SK-N-SH (cell line): ENCODE measurements at regions not wholly inside any gene's neighbourhood (a gene's known extent, or its start where the extent isn't known, plus 50 kb on each side); places are given as distances from the start of the nearest gene placed in this dataset.

Experiments
- CTCF ChIA-PET: fragments of 300-600, 350-600 bp; formaldehyde crosslinking; extraction: SDS; loops from one replicate; lab custom pipeline; 2021; lab: Yijun Ruan, JAX
- POLR2A ChIA-PET: fragments of 350-600 bp; sonication (Branson Sonifier 250); formaldehyde crosslinking; extraction: SDS; loops from one replicate; lab custom pipeline; 2020; ENCODE audit warnings: antibody characterized with exemption, inconsistent platforms; lab: Yijun Ruan, JAX
- DNase-seq: peaks from one replicate; pipeline ENCODE4 v3.0.0; 2012
- H2AFZ ChIP-seq: fragments of 200-600 bp; sonication (generic); 2 replicates; pipeline ENCODE4 v1.8.1; 2016; ENCODE audit warnings: antibody characterized with exemption, mild to moderate bottlenecking, low read depth
- H3F3A ChIP-seq: fragments of 200-600 bp; sonication (generic); replicated peaks from 2 replicates; pipeline ENCODE3; 2016; ENCODE audit warnings: antibody characterized with exemption, mild to moderate bottlenecking; ENCODE audit not compliant: insufficient read depth
- H3K27ac ChIP-seq, 2 experiments: fragments of 200-500 bp in 1 of 2; fragments of 200-600 bp in 1 of 2; sonication (Bioruptor generic) in 1 of 2; sonication (generic), shearing (Covaris generic) in 1 of 2; 2 replicates each; pipeline versions ENCODE4 v1.5.1 to v1.6.1; 2014 to 2016; ENCODE audit warnings: low read depth in 2 of 2, inconsistent platforms in 1 of 2, low read length in 1 of 2, mild to moderate bottlenecking in 1 of 2, mixed read lengths in 1 of 2
- H3K27me3 ChIP-seq: fragments of 200-600 bp; sonication (generic), shearing (Covaris generic); 2 replicates; pipeline ENCODE4 v1.6.1; 2016; ENCODE audit warnings: mixed run types; ENCODE audit not compliant: insufficient read depth
- H3K36me3 ChIP-seq, 2 experiments: fragments of 200-500 bp in 1 of 2; fragments of 200-600 bp in 1 of 2; sonication (Bioruptor generic) in 1 of 2; sonication (generic) in 1 of 2; replicated peaks in 1 of 2; 2 replicates each; pipeline versions ENCODE3 to v1.5.1; 2014 to 2016; ENCODE audit warnings: low read length in 1 of 2, mild to moderate bottlenecking in 1 of 2; ENCODE audit not compliant: insufficient read depth in 2 of 2, control insufficient read depth in 1 of 2
- H3K4me1 ChIP-seq, 2 experiments: fragments of 200-500 bp in 1 of 2; fragments of 200-600 bp in 1 of 2; sonication (Bioruptor generic) in 1 of 2; sonication (generic), shearing (Covaris generic) in 1 of 2; 2 replicates each; pipeline versions ENCODE4 v1.5.1 to v1.6.1; 2014 to 2016; ENCODE audit warnings: low read depth in 1 of 2, low read length in 1 of 2, mixed run types in 1 of 2; ENCODE audit not compliant: insufficient read depth in 2 of 2, control insufficient read depth in 1 of 2
- H3K4me2 ChIP-seq: fragments of 200-600 bp; sonication (generic), shearing (Covaris generic); 2 replicates; pipeline ENCODE4 v1.6.1; 2017; ENCODE audit warnings: mixed run types
- H3K4me3 ChIP-seq, 2 experiments: fragments of 200-500 bp in 1 of 2; fragments of 200-600 bp in 1 of 2; sonication (Bioruptor generic) in 1 of 2; sonication (generic), shearing (Covaris generic) in 1 of 2; 2 replicates each; pipeline versions ENCODE4 v1.5.1 to v1.8.1; 2014 to 2016; ENCODE audit warnings: low read depth in 2 of 2, inconsistent platforms in 1 of 2, low read length in 1 of 2, mild to moderate bottlenecking in 1 of 2, mixed read lengths in 1 of 2, moderate library complexity in 1 of 2
- H3K79me2 ChIP-seq: fragments of 200-600 bp; sonication (generic); 2 replicates; pipeline ENCODE4 v1.8.1; 2017; ENCODE audit warnings: mild to moderate bottlenecking; ENCODE audit not compliant: insufficient read depth
- H3K9ac ChIP-seq: fragments of 200-600 bp; sonication (generic); 2 replicates; pipeline ENCODE4 v1.6.1; 2017; ENCODE audit warnings: mixed run types
- H3K9me2 ChIP-seq: fragments of 200-600 bp; sonication (generic); 2 replicates; pipeline ENCODE4 v1.6.1; 2017; ENCODE audit warnings: mixed run types
- H3K9me3 ChIP-seq: fragments of 200-600 bp; sonication (generic); 2 replicates; pipeline ENCODE4 v1.6.1; 2017; ENCODE audit warnings: mixed run types, mild to moderate bottlenecking, moderate library complexity
- H4K20me1 ChIP-seq: fragments of 200-600 bp; sonication (generic); 2 replicates; pipeline ENCODE4 v1.6.1; 2017; ENCODE audit warnings: mild to moderate bottlenecking, mixed run types; ENCODE audit not compliant: insufficient read depth
- CHD2 ChIP-seq: fragments of 150-350 bp; IDR thresholded peaks from 2 replicates; pipeline ENCODE4 v1.6.1; 2018; ENCODE audit warnings: low read length; ENCODE audit not compliant: partially characterized antibody
- ELF1 ChIP-seq: IDR thresholded peaks from 2 replicates; pipeline ENCODE4 v1.4.0; 2012
- EZH2phosphoT487 ChIP-seq: fragments of 200-600 bp; sonication (generic); IDR thresholded peaks from 2 replicates; pipeline ENCODE4 v1.6.1; 2017; ENCODE audit warnings: low read depth, mixed run types, mild to moderate bottlenecking, antibody characterized with exemption, moderate library complexity, borderline replicate concordance
- FOSL2 ChIP-seq: IDR thresholded peaks from 2 replicates; pipeline ENCODE4 v1.4.0; 2012; ENCODE audit warnings: low read depth, mild to moderate bottlenecking, moderate library complexity, borderline replicate concordance
- FOXJ3 ChIP-seq: sonication (generic); formaldehyde crosslinking; IDR thresholded peaks from 2 replicates; pipeline ENCODE4 v1.5.1; 2020; ENCODE audit warnings: mild to moderate bottlenecking, missing genetic modification reagents
- FOXM1 ChIP-seq: IDR thresholded peaks from 2 replicates; pipeline ENCODE4 v1.4.0; 2012; ENCODE audit warnings: low read depth, mild to moderate bottlenecking
- GABPA ChIP-seq: IDR thresholded peaks from 2 replicates; pipeline ENCODE4 v1.4.0; 2012; ENCODE audit warnings: low read depth, mild to moderate bottlenecking
- GATA2 ChIP-seq: sonication (generic); formaldehyde crosslinking; IDR thresholded peaks from 2 replicates; pipeline ENCODE4 v1.5.0; 2020; ENCODE audit warnings: mild to moderate bottlenecking, missing genetic modification reagents
- IRF3 ChIP-seq: fragments of 150-350 bp; IDR thresholded peaks from 2 replicates; pipeline ENCODE4 v1.6.1; 2016; ENCODE audit warnings: mild to moderate bottlenecking, low read depth, low read length
- JUND ChIP-seq: IDR thresholded peaks from 2 replicates; pipeline ENCODE4 v1.4.0; 2012
- MAX ChIP-seq: IDR thresholded peaks from 2 replicates; pipeline ENCODE4 v1.4.0; 2012; ENCODE audit warnings: low read depth
- MEF2A ChIP-seq: IDR thresholded peaks from 2 replicates; pipeline ENCODE4 v1.4.0; 2012; ENCODE audit warnings: low read depth, borderline replicate concordance
- MXI1 ChIP-seq: IDR thresholded peaks from 2 replicates; pipeline ENCODE4 v1.6.1; 2012; ENCODE audit warnings: mild to moderate bottlenecking, low read depth, low read length, improper control_type of control experiment
- NFIC ChIP-seq: IDR thresholded peaks from 2 replicates; pipeline ENCODE4 v1.4.0; 2012; ENCODE audit warnings: borderline replicate concordance
- NRF1 ChIP-seq: IDR thresholded peaks from 2 replicates; pipeline ENCODE4 v1.6.1; 2012; ENCODE audit warnings: low read depth, mild to moderate bottlenecking, low read length
- POLR2AphosphoS5 ChIP-seq: IDR thresholded peaks from 2 replicates; pipeline ENCODE4 v1.6.1; 2012; ENCODE audit warnings: low read depth, low read length
- RAD21 ChIP-seq: IDR thresholded peaks from 2 replicates; pipeline ENCODE4 v1.6.1; 2012; ENCODE audit warnings: mild to moderate bottlenecking, low read length
- RXRA ChIP-seq: IDR thresholded peaks from 2 replicates; pipeline ENCODE4 v1.4.0; 2012; ENCODE audit warnings: low read depth, mild to moderate bottlenecking, borderline replicate concordance
- SIN3A ChIP-seq: IDR thresholded peaks from 2 replicates; pipeline ENCODE4 v1.6.1; 2012; ENCODE audit warnings: low read depth, mild to moderate bottlenecking, low read length, moderate library complexity, borderline replicate concordance
- SMC3 ChIP-seq: IDR thresholded peaks from 2 replicates; pipeline ENCODE4 v1.6.1; 2012; ENCODE audit warnings: low read depth, low read length, improper control_type of control experiment
- TAF1 ChIP-seq: IDR thresholded peaks from 2 replicates; pipeline ENCODE4 v1.6.1; 2012; ENCODE audit warnings: low read depth, mild to moderate bottlenecking, low read length, moderate library complexity, borderline replicate concordance
- TCF12 ChIP-seq: IDR thresholded peaks from 2 replicates; pipeline ENCODE4 v1.4.0; 2012
- USF1 ChIP-seq: IDR thresholded peaks from 2 replicates; pipeline ENCODE4 v1.4.0; 2012; ENCODE audit warnings: low read depth, borderline replicate concordance
- YY1 ChIP-seq: IDR thresholded peaks from 2 replicates; pipeline ENCODE4 v1.4.0; 2012; ENCODE audit warnings: low read depth, mild to moderate bottlenecking
- ZBTB33 ChIP-seq: IDR thresholded peaks from 2 replicates; pipeline ENCODE4 v1.4.0; 2012; ENCODE audit warnings: low read depth, borderline replicate concordance
- WGBS: methylation state at CpG from one replicate; pipeline ENCODE4 v1.1.6; 2017; ENCODE audit warnings: low lambda C conversion rate; 5-methylcytosine and 5-hydroxymethylcytosine counted together

- H3K9me3 ChIP-seq, result no peaks in the 10 kb centered on the region
- no peak overlapping the region for H2AFZ ChIP-seq
- no peaks in the 10 kb centered on the region for H3K36me3 ChIP-seq
- no peaks in the 10 kb centered on the region; the same call in 1 of the 2 replicates for H3K27me3 ChIP-seq
- H3K79me2 ChIP-seq, result no peaks in the 10 kb centered on the region
- H3K4me3 ChIP-seq, result no peak overlapping the region
- no peaks in the 10 kb centered on the region for H3K9me2 ChIP-seq
- H4K20me1 ChIP-seq, result no peaks in the 10 kb centered on the region
- no peak overlapping the region for H3K9ac ChIP-seq
- H3K4me2 ChIP-seq, result no peak overlapping the region
- TF ChIP-seq FOXJ3 (CRISPR knock-in tag), result no peak
- TF ChIP-seq NRF1, result no peak
- TF ChIP-seq MEF2A, result no peak
- TF ChIP-seq CHD2, result no peak
- no peak for TF ChIP-seq YY1
- TF ChIP-seq MAX, result no peak
- TF ChIP-seq SIN3A, result no peak
- no peak for TF ChIP-seq POLR2AphosphoS5
- TF ChIP-seq ZBTB33, result no peak
- no peak for TF ChIP-seq TCF12
- no peak for TF ChIP-seq GABPA
- TF ChIP-seq TAF1, result no peak
- TF ChIP-seq MXI1, result no peak
- H3K4me1 ChIP-seq, result no peaks in the 10 kb centered on the region
- H3F3A ChIP-seq, result no peaks in the 10 kb centered on the region
- ChIA-PET CTCF (no interaction called here), POLR2A (no interaction called here)
- WGBS, result 6% methylated on average over 6 of the region's 6 CpGs
- no peak overlapping the region for H3K27ac ChIP-seq
- DNase-seq, result no peak
Measured at GRCh38 chr15:98217356-98217755, 256.9 kb downstream of the ARRDC4 start.

- H3K9me2 ChIP-seq, result no peaks in the 10 kb centered on the region
- no peak for DNase-seq
- H3K4me1 ChIP-seq, result no peaks in the 10 kb centered on the region
- H4K20me1 ChIP-seq, result no peaks in the 10 kb centered on the region
- CTCF ChIA-PET, result no interaction called here
- H3K79me2 ChIP-seq, result no peaks in the 10 kb centered on the region
- no peaks in the 10 kb centered on the region for H3K36me3 ChIP-seq
- no peaks in the 10 kb centered on the region for H3K27me3 ChIP-seq
- no peak for TF ChIP-seq NFIC
- no peak for TF ChIP-seq ELF1
- TF ChIP-seq MAX, result no peak
- TF ChIP-seq SMC3, result no peak
- no peak for TF ChIP-seq POLR2AphosphoS5
- TF ChIP-seq YY1, result no peak
- TF ChIP-seq JUND, result no peak
- no peak for TF ChIP-seq RXRA
- no peak for TF ChIP-seq MXI1
- no peak for TF ChIP-seq TCF12
- TF ChIP-seq IRF3, result no peak
- no peak for TF ChIP-seq FOXM1
- TF ChIP-seq GATA2 (CRISPR knock-in tag), result no peak
- no peak for TF ChIP-seq RAD21
- no peak for TF ChIP-seq FOXJ3 (CRISPR knock-in tag)
- no peak for TF ChIP-seq EZH2phosphoT487
- TF ChIP-seq MEF2A, result no peak
- TF ChIP-seq USF1, result no peak
- TF ChIP-seq CHD2, result no peak
- TF ChIP-seq FOSL2, result no peak
- WGBS, result 4% methylated on average over 3 of the region's 3 CpGs
- no peak overlapping the region for H3K4me3 ChIP-seq
- H3K27ac ChIP-seq, result no peak overlapping the region
- no peak overlapping the region for H3K4me2 ChIP-seq
- no peaks in the 10 kb centered on the region for H3F3A ChIP-seq
- POLR2A ChIA-PET, result no interaction called here
- no peak overlapping the region for H2AFZ ChIP-seq
- H3K9me3 ChIP-seq, result no peaks in the 10 kb centered on the region
- H3K9ac ChIP-seq, result no peak overlapping the region
Measured at GRCh38 chr15:98221144-98221543, 260.6 kb downstream of the ARRDC4 start.
